Stimulated activated CD4-positive, alpha-beta T cell treated with anti-CD3 and anti-CD28 coated beads, Interleukin-4, amount 100 ng/mL, for 48 hours (primary cell): ENCODE measurements at regions not wholly inside any gene's neighbourhood (a gene's known extent, or its start where the extent isn't known, plus 50 kb on each side); places are given as distances from the start of the nearest gene placed in this dataset.

Experiments
- DNase-seq, 2 donors: peaks; one replicate each; pipeline ENCODE4 v3.0.0-alpha.2; 2020; ENCODE audit warnings: low read depth in 2 of 2

DNA sequence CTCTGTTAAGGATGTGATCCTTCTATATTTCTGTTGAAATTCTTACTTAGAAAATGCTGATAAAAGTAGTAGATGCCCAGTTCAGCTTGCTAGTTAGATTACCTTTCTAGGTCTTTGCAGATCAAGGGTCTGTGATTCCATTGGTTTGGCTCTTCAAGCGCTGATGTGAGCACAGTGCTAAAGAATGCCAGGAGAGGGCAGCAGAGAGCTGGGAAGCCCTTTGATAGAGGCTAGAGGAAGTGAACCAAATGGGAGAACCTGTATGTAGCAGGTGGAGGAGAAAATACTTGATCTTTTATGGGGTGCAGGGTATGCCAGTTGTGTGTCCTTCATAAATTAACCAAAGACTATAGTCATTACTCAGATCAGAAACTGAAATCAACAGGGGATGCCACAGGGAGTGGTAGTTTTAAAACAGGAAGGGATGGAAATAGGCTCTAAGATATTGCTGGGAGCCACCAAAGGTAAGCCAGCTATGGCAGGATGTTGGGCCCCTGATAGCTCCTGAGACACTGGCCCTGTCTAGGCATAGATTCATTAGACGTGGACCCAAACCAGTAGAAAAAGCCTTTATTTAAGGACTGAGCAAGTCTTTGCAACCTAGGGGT is 677.4 kb downstream of the SQOR start:
- peak; percentile 36 to 54 for DNase-seq

DNA sequence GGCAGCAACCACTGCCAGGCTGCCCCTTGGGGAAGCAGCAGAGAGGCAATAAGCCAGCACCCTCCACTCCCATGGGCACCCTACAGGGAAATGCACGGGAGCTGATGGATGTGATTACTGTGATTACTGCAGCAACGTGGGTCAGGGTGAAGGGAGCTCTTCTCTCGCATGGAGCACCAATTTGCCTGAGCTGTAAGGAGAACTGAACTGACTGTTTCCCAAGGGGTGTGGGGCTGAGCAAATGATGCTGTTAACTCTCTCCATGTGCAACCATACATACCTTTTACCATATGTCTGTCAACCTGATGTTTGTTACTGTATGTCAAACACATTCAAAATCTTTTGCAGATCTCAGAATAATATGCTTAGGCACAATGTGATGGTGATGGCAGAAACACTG is 680.6 kb downstream of the SQOR start:
- DNase-seq: no peak

DNA sequence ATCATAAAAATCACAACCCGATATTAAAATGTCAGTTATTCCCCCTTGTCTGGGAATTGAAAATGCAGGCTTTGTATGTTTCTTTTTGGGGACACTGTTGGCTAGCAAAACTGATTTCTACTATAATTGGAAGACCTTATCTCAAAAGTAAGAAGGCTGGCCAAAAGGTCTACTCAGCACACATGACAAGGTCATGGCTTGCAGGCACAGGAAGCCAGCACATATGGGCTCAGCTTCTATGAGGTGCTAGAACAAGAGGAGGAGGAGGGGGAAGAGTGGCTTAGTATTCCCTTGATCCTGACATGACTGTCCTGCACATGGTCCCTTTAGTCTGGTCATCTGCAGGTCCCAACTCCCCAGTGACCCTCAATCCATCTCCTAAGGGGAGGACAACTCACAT is 681.2 kb downstream of the SQOR start:
- DNase-seq: no peak

DNA sequence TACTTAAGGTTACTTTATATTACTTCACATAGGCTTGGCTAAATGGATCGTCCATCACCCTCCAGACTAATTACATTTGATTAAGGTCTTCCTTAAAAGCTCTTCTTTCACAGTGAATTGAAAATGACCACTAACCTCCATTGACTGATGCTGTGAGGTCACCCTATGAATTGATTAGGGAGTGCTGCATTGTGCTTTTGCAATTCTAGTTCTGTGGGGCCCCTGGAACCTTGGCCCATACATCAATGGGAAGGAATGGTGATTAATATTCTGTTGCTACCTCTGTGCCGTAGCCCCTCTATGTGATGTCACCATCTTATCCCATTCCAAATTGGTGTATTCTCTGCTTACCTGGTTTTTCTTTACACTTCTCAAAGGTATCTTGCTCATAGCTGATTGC is 682.2 kb downstream of the SQOR start:
- no peak for DNase-seq

DNA sequence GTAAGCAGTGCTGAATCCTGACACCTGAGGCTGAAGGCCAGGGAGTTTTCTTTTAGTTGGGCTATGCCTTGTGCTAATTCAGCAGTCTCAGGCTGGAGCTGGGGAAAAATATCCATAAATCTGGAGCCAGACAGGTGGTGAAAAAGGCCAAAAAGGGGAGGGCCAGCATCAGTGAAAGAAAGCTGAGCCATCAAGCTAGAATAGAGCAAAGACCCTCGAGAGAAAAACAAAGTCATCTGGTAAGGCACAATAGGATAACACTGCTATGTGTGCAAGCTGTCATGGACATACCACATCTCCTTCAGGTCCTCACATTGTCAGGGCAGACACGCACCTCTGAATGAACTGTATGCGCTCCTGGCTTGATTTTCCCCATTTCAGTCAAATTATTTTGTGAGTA is 687.9 kb downstream of the SQOR start:
- no peak for DNase-seq

DNA sequence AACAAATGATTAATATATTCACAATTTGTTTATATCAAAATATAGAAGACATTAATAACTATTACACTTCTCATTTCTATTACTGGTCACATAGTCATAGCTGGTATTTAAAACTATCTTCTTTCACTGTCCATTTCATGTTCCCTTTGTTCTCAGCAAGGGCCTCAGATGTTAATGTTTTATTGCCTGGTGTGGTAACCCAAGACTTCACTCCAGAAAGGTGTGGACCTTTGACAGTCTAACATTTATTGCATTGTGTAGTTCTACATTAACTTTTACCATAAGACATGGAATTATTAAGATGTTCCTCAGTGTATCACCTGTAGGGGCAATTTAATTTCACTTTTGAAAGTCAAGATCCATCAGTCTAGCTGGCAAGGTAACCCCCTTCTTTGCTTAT is 691.3 kb downstream of the SQOR start:
- no peak for DNase-seq

DNA sequence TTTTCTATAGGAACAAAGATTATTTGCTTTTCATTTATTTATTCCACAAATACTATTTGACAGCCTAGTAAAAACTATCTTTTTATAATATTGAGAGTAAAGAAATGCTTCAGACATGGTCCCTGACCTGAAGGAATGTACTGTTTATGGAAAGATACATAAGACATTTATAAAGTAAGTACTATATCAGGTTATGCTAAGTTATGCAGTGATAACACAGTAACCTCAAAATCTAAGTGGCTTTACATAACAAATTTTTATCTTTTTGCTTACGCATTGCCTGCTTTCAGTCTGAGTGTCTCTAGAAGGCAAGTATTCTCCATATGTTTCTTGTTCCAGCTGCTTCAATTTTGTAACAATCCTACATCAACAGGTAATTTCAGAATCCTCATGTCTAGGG is 694.0 kb downstream of the SQOR start:
- no peak for DNase-seq

DNA sequence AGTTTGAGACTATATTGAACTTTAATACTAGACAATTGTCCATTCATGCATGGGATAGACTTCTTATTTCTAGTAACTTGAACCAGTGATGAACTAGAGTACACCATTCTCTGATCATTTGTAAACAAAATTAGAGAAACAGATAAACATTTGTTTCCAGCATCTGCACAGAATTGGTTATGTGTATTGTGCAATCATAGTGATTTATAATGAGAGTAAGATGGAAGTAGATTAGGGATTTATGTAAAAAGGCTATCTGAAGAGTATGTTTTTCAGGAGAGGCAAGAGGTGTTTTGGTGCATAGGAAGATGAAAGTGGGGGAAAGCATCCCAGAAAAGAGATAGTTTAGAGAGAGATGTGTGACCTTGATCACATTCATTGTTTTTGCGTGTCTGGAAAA is 695.0 kb downstream of the SQOR start:
- DNase-seq: no peak

DNA sequence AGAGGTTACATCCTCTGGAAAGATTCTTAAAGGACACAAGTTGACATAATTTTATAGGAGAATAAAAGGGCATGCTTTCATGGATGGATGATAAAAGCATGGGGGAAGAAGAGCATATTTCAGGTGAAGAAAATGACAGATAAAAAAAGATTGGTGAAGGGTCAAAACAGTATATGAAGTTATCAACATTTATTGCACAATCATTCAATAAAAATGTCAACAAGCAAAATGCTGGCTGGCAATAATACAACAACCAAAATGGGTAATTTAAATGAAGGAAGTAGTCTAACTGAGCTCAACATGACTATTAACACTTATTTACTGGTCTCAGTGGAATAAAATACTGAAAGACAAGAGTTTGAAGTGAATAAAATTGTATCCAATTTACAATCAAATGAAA is 696.7 kb downstream of the SQOR start:
- DNase-seq: no peak

DNA sequence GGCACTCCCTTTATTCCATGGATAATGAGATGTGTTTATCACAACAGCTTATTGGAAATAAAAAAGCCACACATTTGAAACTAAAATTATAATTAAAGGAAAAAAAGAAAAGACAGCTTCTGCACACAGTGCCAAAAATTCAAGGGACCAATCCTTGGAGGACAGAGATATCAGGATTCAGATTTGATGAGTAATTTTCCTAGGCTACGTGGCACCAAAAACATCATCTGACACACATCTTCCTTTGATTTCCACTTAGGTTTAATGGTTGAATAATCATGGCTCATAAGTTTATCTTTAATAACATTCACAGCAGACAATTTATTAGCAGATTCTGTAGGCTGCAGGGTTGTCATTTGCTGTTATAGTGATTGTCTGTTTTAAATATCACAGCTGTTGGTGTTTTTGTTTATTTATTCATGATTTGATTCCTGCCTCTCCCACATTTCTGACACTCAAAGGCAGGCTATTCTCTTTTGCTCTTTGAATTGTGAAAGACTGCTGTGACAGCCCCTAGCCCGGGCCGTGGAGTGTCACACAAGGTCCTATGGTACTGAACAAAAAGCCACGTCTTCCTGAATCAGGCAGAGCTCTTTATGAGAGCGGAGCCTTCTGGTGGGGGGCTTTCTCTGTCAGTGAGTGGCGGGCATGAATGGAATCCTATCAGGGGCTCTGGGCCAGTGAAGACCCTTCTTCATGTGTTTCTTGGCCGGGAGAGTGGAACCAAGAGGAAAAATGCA is 708.5 kb downstream of the SQOR start:
- no peak for DNase-seq

DNA sequence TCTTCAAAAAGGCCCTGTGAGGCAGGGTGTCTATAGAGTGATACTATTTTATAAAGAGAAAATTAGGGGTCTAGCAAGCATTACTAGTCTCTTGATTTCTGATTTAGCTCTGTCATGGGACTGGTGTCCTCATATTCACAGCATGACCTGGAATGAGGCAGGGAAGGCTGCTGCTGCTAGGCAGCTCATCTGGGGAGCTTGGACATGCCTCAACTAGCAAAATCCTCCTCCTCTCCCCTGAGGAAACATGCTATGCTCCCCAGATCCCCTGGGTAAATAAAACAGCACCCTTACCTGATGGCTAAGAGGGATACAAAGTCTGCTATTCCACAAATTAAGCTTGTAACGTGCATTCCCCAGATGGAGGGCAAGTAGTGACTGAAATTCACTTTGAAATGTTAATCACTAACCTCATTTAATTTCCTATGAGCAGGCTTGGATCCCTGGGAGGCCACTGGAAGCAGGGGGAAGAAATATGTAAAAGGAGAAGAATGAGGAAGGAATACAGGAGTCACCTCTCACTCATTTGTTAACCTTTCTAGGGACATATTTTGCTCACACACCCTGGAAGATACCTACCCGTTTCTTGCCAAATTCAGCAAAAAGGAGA is 709.4 kb downstream of the SQOR start:
- DNase-seq: no peak

DNA sequence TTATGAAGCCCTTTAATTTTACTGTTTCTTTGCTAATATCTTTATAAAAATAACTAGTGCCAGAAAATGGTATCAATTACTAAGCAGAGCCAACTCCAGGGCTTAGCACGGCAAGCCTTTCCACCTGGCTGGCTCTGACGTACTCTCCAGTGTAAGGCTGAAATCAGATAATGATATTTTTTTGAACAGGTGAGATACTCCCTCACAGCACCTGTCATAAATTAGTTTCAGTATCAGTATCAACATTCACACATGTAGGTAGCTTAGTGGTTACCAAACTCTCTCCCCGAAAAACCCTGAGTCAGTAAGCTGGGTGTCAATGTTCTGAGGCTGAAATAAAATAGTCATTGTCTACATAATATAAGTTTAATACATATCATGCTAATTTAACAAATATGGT is 710.1 kb downstream of the SQOR start:
- no peak for DNase-seq

DNA sequence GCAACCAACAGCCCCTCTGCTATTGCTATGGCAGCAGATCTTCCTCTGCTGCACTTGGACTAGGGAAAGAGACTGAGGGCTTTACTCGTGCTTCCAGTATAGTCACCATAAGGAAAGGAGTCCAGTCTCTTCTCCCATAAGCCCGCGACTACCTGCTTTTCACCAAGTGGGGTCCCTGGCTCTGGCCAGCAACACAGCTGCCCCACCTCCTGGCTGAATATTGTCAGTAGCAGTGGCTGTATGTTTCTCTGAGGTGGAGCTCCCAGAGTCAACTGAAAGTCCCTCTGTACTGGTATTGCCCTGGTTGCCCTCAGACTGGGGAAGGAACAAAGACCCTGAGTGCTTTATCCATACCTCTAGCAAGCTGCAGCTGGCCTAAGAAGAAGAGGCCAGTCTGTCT is 719.6 kb downstream of the SQOR start:
- no peak for DNase-seq

DNA sequence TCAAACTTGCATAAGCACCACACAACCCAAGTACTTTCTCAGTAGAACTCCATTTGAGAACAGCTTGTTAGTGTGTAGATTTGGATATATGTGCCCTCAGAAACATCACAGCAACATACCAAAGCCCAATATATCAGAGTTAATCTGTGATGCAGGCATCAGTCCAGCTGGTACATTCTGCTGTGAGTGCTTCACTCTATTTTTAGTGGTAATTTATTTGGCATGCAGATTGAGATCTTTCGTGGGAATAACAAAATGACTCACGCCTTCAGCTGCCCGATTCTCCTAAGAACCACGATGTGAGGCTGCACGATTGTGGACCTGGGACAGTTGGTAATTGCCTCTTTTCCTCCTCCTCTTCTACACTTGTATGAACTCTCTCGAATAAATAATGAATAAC is 730.7 kb downstream of the SQOR start:
- no peak for DNase-seq

DNA sequence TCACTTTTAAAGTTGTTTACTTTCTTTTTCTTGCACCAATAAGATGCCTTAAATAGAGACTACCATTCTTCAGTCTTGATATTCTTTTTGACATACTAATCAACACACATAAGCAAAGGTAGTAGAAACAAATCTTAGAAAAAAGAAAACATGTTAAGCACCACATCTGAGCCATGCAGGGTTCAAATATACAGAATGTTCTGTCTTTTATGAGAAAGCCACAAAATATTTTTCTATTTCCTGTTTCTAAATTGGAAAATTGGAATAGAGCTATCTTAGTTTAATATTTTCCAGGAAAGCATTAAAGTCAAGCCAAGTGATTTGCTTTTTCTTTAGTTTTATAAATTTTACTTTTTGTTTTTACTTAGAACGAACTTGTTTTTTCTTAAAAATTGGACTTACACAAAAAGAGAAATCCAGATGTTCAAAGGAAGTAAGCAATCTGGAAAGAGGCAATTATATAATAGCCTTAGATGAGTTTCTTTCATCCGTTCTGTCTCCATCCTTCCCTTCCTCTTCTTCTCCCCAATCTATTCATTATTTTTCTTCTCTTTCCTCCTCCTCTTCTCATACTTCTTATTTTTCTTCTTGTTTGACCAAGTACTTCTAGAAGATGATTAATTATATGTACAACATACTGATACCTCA is 731.7 kb downstream of the SQOR start:
- no peak for DNase-seq

DNA sequence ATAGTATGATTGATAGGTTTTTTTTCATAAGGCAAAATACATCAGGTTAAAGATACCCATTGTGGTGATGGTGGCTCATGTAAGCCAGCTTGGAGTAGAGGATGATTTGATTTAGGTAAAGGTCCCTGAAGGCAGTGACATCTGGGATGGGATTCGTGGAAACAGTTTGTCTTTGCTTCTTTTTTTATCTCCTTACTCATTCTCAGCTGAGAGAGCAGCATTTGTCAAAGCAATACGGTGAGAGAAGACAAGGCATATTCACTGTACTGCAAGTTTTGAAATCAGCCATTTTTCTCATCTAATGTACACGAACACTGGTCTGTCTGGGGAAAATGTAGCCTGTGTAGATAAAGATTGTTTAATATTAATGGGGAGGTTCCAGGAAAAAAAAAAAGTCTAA is 749.1 kb downstream of the SQOR start:
- no peak for DNase-seq

DNA sequence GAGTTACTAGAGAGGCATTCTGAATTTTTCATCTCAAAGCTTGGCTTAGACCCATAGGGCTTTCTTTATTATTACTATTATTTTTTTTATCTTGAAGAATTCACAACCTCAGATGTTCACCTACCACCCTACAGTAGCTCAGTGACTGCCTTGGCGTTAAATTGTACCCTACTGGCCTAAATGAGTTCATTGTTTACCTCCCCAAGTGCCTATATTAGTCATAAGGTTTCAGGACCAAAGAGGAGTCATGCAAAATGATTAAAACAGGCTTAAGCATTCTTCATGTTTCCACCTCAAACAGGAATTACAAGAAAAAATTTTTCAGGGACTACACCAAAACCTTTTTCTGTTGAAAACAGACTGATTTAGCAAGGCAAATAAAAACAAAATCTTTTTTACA is 751.5 kb downstream of the SQOR start:
- no peak for DNase-seq

DNA sequence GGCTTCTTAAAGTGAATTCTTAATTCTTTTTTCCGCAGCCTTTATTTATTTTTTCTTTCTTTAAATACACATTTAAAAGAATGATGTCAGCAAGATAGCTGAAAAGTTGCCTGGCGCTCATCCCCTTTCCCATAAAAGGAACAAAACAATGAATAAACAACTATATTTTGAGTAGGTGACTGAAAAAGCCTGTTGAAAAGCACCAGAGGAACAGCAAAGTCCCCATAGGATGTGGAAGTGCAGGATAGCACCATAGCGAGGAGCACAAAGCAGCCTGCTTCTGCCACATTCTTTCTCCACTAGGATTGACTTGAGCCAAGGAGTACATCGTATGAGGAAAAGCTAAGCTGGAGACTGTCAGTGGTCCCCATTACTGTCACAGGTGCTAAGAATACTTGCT is 754.9 kb downstream of the SQOR start:
- no peak for DNase-seq

DNA sequence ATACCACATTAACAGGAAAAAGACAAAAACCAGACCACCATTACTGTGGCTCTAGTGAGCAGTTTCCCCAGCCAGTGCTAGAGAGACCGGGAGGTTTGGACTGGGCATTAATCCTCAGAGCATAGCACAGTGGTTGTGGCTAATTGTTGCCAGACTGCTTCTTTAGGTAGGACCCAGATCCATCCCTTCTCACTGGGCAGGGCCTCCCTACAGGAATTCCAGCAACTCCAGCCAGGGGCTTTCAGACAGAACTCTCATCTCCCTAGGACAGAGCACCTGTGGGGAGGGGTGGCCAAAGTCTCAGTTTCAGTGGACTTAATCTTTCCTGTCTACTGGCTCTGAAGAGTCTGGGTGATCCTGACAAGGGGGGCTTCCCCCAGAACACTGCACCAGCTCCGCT is 759.6 kb downstream of the SQOR start:
- DNase-seq: no peak

DNA sequence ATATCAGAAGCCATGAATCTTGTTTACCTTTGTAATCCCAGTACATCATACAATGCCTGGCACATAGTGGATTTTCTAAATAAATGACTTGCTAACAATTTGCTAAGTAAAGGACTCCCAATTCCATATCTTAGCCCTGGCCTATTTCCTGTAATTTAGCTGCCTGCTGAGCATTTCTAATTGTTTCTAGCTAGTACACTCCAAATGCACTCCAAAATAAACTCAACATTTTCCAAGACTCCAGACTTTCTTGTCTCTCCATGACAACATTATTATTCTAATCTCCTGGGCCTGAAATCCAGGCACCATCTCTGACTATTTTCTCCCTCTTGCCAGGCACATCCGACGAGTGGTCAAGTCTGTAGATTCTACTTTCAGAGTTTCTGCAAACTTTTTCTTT is 773.5 kb downstream of the SQOR start:
- DNase-seq: no peak

DNA sequence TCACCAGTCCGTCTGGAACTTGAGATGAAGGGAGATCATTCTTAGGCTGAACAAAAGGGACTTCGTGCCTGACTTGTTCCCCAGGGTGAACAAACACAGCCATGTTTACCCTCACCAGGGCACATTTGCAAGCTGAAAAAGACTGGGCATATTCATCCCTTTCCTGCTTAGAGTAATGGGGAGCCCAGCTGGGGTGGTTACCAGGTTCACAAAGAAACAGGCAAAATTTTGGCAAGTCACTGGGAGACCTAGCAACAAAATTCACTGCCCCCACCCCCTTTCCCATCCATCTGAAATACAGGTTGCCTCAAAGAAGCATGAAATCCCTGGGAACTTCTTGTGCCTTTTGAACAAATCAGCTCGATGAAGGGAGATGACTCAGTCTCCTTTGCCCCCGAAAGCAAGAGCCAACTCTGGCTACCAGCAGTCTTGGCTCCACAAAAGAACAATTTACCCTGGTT is 775.0 kb downstream of the SQOR start:
- DNase-seq: no peak

DNA sequence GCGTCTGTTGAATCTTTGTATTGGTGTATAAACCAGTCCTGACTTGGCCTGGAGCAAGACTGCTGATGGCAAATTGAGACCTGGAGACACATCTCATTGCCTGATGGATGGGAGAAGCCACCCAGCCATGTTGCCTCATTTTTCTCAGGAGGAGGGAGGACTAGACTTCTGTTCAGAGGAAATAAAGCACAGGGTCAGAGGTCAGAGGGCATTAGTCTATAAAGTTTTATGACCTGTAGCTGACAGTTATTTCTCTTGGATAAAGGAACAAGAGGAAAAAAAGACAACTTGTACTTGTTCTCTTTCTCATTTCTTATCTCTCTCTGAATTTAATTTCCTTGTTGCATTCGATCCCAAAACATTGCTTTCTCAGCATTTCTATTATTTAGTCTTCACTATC is 775.9 kb downstream of the SQOR start:
- no peak for DNase-seq

DNA sequence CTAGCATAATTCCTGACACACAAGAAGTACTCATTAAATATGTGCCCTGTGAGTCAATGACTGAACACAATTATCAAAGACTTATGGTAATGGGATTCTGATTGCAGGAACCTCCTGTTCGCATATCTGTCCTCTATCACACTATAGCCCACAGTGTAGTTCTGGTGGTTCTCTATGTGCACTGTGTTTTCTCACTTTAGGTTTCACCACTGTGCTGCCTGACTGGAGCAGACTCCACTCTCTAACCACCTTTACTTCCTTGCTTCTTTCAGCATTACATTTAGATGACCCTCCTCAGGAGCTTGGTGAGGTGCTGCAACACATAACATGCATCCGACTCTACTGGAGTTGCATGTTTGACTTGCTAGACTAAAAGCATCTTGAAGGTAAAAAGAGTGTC is 777.1 kb downstream of the SQOR start:
- no peak for DNase-seq
